ENCODE measurements at regions not wholly inside any gene's neighbourhood (a gene's known extent, or its start where the extent isn't known, plus 50 kb on each side); places are given as distances from the start of the nearest gene placed in this dataset.

- TF ChIP-seq TAF1 (IDR thresholded peaks at IDR 0.05; ENCODE audit: low read depth, low read length) (no peak), POLR2A (IDR thresholded peaks at IDR 0.05; ENCODE audit: low read depth, low read length) (no peak), POU2F2 (IDR thresholded peaks at IDR 0.05; ENCODE audit: low read depth, low read length) (no peak), POLR2AphosphoS5 (IDR thresholded peaks at IDR 0.05; ENCODE audit: low read depth, low read length) (no peak)
These were observed 154.8 kb upstream of the SSTR4 start for GRCh38 chr20:22880277-22880676.
